HCT116 (cell line): ENCODE measurements at regions not wholly inside any gene's neighbourhood (a gene's known extent, or its start where the extent isn't known, plus 50 kb on each side); places are given as distances from the start of the nearest gene placed in this dataset.

Experiments
- CEBPB ChIP-seq: IDR thresholded peaks from 2 replicates; pipeline ENCODE4 v1.6.1; 2012; ENCODE audit warnings: low read depth
- ELF1 ChIP-seq: IDR thresholded peaks from 2 replicates; pipeline ENCODE4 v1.6.1; 2012; ENCODE audit warnings: low read depth, borderline replicate concordance
- EZH2 ChIP-seq: fragments of 200-600 bp; sonication (generic); IDR thresholded peaks from 2 replicates; pipeline ENCODE4 v1.6.1; 2017; ENCODE audit warnings: antibody characterized with exemption, mixed run types
- EZH2phosphoT487 ChIP-seq: fragments of 200-600 bp; IDR thresholded peaks from 2 replicates; pipeline ENCODE4 v1.6.1; 2018; ENCODE audit warnings: antibody characterized with exemption, borderline replicate concordance
- MAX ChIP-seq: IDR thresholded peaks from 2 replicates; pipeline ENCODE4 v1.6.1; 2012
- POLR2A ChIP-seq: IDR thresholded peaks from 2 replicates; pipeline ENCODE4 v1.7.0; 2011; ENCODE audit warnings: borderline replicate concordance; ENCODE audit not compliant: insufficient read depth, insufficient read length; ENCODE audit errors: extremely low read depth
- POLR2AphosphoS5 ChIP-seq: IDR thresholded peaks from 2 replicates; pipeline ENCODE4 v1.6.1; 2011; ENCODE audit warnings: mild to moderate bottlenecking, low read depth, low read length, moderate library complexity
- RAD21 ChIP-seq: IDR thresholded peaks from 2 replicates; pipeline ENCODE4 v1.6.1; 2012; ENCODE audit warnings: low read depth, mild to moderate bottlenecking
- SIN3A ChIP-seq: IDR thresholded peaks from 2 replicates; pipeline ENCODE4 v1.6.1; 2012; ENCODE audit warnings: low read depth
- SP1 ChIP-seq: IDR thresholded peaks from 2 replicates; pipeline ENCODE4 v1.6.1; 2012; ENCODE audit warnings: low read depth
- TCF7L2 ChIP-seq: IDR thresholded peaks from 2 replicates; pipeline ENCODE4 v1.7.0; 2011; ENCODE audit warnings: borderline replicate concordance, inconsistent platforms; ENCODE audit not compliant: insufficient read depth, insufficient read length; ENCODE audit errors: extremely low read depth
- ZBTB33 ChIP-seq: IDR thresholded peaks from 2 replicates; pipeline ENCODE4 v1.6.1; 2011; ENCODE audit warnings: mild to moderate bottlenecking, low read length, moderate library complexity; ENCODE audit not compliant: insufficient replicate concordance; ENCODE audit errors: extremely low read depth
- TF ChIP-seq, protein P1 (sequence below), 3 experiments: fragments of 200-600 bp in 1 of 3; sonication (generic) in 1 of 3; IDR thresholded peaks in 2 of 3; conservative IDR thresholded peaks in 1 of 3; 2 replicates each; pipeline ENCODE4 v1.5.1; 2012 to 2017; ENCODE audit warnings: low read depth in 2 of 3, low read length in 2 of 3, antibody characterized with exemption in 1 of 3, borderline replicate concordance in 1 of 3, control low read depth in 1 of 3, mild to moderate bottlenecking in 1 of 3, mixed read lengths in 1 of 3, mixed run types in 1 of 3, moderate library complexity in 1 of 3; ENCODE audit not compliant: insufficient read depth in 1 of 3

DNA sequence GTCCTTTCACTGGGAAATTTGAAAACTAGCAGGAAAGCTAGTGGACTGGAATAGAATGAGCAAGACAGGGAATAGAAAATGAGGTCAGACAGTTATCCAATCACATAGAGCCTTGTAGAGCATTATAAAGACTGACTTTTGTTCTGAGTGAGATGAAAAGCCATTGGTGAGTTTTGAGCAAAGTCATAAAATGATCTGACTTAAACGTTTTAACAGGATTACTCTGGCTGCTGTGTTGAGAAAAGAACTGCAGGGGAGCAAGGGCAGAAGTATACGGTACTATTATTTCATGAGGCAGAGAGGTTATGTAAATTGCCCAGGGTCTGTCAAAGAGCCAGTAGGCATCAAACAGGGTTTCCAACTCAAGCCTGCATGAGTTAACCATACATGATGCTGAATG is 393.4 kb downstream of the TFEC start:
- TF ChIP-seq, protein P1, sequence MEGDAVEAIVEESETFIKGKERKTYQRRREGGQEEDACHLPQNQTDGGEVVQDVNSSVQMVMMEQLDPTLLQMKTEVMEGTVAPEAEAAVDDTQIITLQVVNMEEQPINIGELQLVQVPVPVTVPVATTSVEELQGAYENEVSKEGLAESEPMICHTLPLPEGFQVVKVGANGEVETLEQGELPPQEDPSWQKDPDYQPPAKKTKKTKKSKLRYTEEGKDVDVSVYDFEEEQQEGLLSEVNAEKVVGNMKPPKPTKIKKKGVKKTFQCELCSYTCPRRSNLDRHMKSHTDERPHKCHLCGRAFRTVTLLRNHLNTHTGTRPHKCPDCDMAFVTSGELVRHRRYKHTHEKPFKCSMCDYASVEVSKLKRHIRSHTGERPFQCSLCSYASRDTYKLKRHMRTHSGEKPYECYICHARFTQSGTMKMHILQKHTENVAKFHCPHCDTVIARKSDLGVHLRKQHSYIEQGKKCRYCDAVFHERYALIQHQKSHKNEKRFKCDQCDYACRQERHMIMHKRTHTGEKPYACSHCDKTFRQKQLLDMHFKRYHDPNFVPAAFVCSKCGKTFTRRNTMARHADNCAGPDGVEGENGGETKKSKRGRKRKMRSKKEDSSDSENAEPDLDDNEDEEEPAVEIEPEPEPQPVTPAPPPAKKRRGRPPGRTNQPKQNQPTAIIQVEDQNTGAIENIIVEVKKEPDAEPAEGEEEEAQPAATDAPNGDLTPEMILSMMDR (IDR thresholded peaks at IDR 0.05 in 2 of 3, conservative IDR thresholded peaks at IDR 0.05 in 1 of 3; ENCODE audit: borderline replicate concordance in 1 of 3, insufficient read depth in 1 of 3, low read depth in 2 of 3, low read length in 2 of 3), result no peak
- TF ChIP-seq POLR2AphosphoS5 (no peak), EZH2phosphoT487 (no peak), EZH2 (no peak), TCF7L2 (no peak), ZBTB33 (no peak), SIN3A (no peak), MAX (no peak), POLR2A (no peak), RAD21 (no peak), SP1 (no peak), ELF1 (no peak), CEBPB (no peak)
